GM23338 (cell line): ENCODE measurements at regions not wholly inside any gene's neighbourhood (a gene's known extent, or its start where the extent isn't known, plus 50 kb on each side); places are given as distances from the start of the nearest gene placed in this dataset.
"Not testable (repeated sequence)": the region's sequence is repeated elsewhere in the genome, so short reads cannot be mapped to it uniquely, and the experiment has no call there.

Experiments
- ATAC-seq: fragments of 200-7000 bp; cut with Tn5 transposase; 3 replicates; pipeline ENCODE4 v1.9.1; 2020
- DNase-seq: peaks from one replicate; pipeline ENCODE4 v3.0.0-alpha.2; 2015; ENCODE audit warnings: low spot score
- H2AFZ ChIP-seq: fragments of 200-600 bp; sonication (generic); 2 replicates; pipeline ENCODE4 v1.8.0; 2016; ENCODE audit warnings: antibody characterized with exemption, mild to moderate bottlenecking, moderate library complexity
- H3F3A ChIP-seq: fragments of 200-600 bp; sonication (generic); replicated peaks from 2 replicates; pipeline ENCODE4 v1.8.0; 2017; ENCODE audit warnings: antibody characterized with exemption, mixed run types, low read depth
- H3K27ac ChIP-seq: fragments of 200-600 bp; sonication (generic); 2 replicates; pipeline ENCODE4 v1.6.1; 2016; ENCODE audit warnings: low read depth
- H3K27me3 ChIP-seq: fragments of 200-600 bp; sonication (generic); 2 replicates; pipeline ENCODE4 v1.8.0; 2016; ENCODE audit warnings: mild to moderate bottlenecking, mixed run types, moderate library complexity; ENCODE audit not compliant: insufficient read depth
- H3K36me3 ChIP-seq: fragments of 200-600 bp; sonication (generic); 2 replicates; pipeline ENCODE4 v1.8.0; 2016; ENCODE audit warnings: mild to moderate bottlenecking; ENCODE audit not compliant: insufficient read depth
- H3K4me1 ChIP-seq: fragments of 200-600 bp; sonication (generic); 2 replicates; pipeline ENCODE4 v1.8.0; 2016; ENCODE audit warnings: mild to moderate bottlenecking, moderate library complexity; ENCODE audit not compliant: insufficient read depth
- H3K4me2 ChIP-seq: fragments of 200-600 bp; sonication (generic); 2 replicates; pipeline ENCODE4 v1.7.1; 2017; ENCODE audit warnings: mixed run types
- H3K4me3 ChIP-seq: fragments of 200-600 bp; sonication (generic); 2 replicates; pipeline ENCODE4 v1.6.1; 2016; ENCODE audit warnings: mixed run types
- H3K79me2 ChIP-seq: fragments of 200-600 bp; sonication (generic); replicated peaks from 2 replicates; pipeline ENCODE4 v1.8.0; 2017; ENCODE audit warnings: mild to moderate bottlenecking; ENCODE audit not compliant: insufficient read depth
- H3K9me2 ChIP-seq: fragments of 200-600 bp; sonication (generic); 2 replicates; pipeline ENCODE4 v1.8.0; 2017; ENCODE audit not compliant: insufficient read depth
- H4K20me1 ChIP-seq: fragments of 200-600 bp; sonication (generic); replicated peaks from 2 replicates; pipeline ENCODE4 v1.8.0; 2017; ENCODE audit warnings: mild to moderate bottlenecking; ENCODE audit not compliant: insufficient read depth
- H3K27ac Mint-ChIP-seq: 2 replicates; pipeline ENCODE4 v1.8.0; 2020; ENCODE audit warnings: inconsistent platforms, mild to moderate bottlenecking, moderate library complexity, mixed read lengths
- H3K27me3 Mint-ChIP-seq: 3 replicates; pipeline ENCODE4 v1.8.0; 2022; ENCODE audit warnings: low read depth, mild to moderate bottlenecking, moderate library complexity, mixed read lengths, inconsistent platforms; ENCODE audit not compliant: insufficient read depth, poor library complexity
- H3K36me3 Mint-ChIP-seq: 3 replicates; pipeline ENCODE4 v1.8.0; 2021; ENCODE audit warnings: low read depth, mild to moderate bottlenecking, inconsistent platforms, moderate library complexity, mixed read lengths
- H3K4me1 Mint-ChIP-seq: 3 replicates; pipeline ENCODE4 v1.8.0; 2020; ENCODE audit warnings: mild to moderate bottlenecking, inconsistent platforms, mixed read lengths
- H3K4me3 Mint-ChIP-seq: 3 replicates; pipeline ENCODE4 v1.8.0; 2021; ENCODE audit warnings: moderate library complexity, mild to moderate bottlenecking, inconsistent platforms, mixed read lengths
- H3K9me3 Mint-ChIP-seq: 3 replicates; pipeline ENCODE4 v1.8.0; 2020; ENCODE audit warnings: moderate library complexity, mild to moderate bottlenecking, inconsistent platforms, mixed read lengths
- CREB1 ChIP-seq: fragments of 250-450 bp; sonication (Bioruptor Pico); IDR thresholded peaks from 2 replicates; pipeline ENCODE4 v1.5.0; 2020; ENCODE audit warnings: low read depth, mild to moderate bottlenecking, moderate library complexity
- CTCF ChIP-seq, 2 experiments: fragments of 200-600 bp in 1 of 2; sonication (generic) in 1 of 2; conservative IDR thresholded peaks; 2 replicates each; pipeline versions ENCODE4 v1.5.1 to v1.6.1; 2016 to 2017; ENCODE audit warnings: antibody characterized with exemption in 2 of 2, low read depth in 2 of 2, mild to moderate bottlenecking in 2 of 2, moderate library complexity in 1 of 2
- ETS1 ChIP-seq: IDR thresholded peaks from 2 replicates; pipeline ENCODE4 v1.6.1; 2016; ENCODE audit warnings: antibody characterized with exemption
- EZH2 ChIP-seq: fragments of 200-600 bp; sonication (generic); IDR thresholded peaks from one replicate; pipeline ENCODE4 v1.8.0; 2017; ENCODE audit warnings: antibody characterized with exemption, mild to moderate bottlenecking, low read depth; ENCODE audit not compliant: unreplicated experiment
- JUNB ChIP-seq: IDR thresholded peaks from one replicate; pipeline ENCODE4 v1.6.1; 2016; ENCODE audit warnings: antibody characterized with exemption; ENCODE audit not compliant: unreplicated experiment
- NANOG ChIP-seq: IDR thresholded peaks from 2 replicates; pipeline ENCODE4 v1.6.1; 2016; ENCODE audit warnings: antibody characterized with exemption, borderline replicate concordance
- ZNF462 ChIP-seq: fragments of 250-450 bp; sonication (Bioruptor Pico); IDR thresholded peaks from 2 replicates; pipeline ENCODE4 v1.5.0; 2020; ENCODE audit warnings: mild to moderate bottlenecking, moderate library complexity

- TF ChIP-seq ZNF462 (no peak), NANOG (no peak), EZH2 (no peak)
These were observed 451.4 kb upstream of the PDE3A start (continued) for GRCh38 chr12:19916974-19917373.

- H3K9me3 Mint-ChIP-seq, ATAC-seq, H3K27me3 Mint-ChIP-seq, H3K4me3 ChIP-seq, DNase-seq, H3K27me3 ChIP-seq, H3K9me2 ChIP-seq, H3K4me2 ChIP-seq, H3K36me3 Mint-ChIP-seq, H3K36me3 ChIP-seq, H2AFZ ChIP-seq, H3K27ac Mint-ChIP-seq, H3K79me2 ChIP-seq, H3F3A ChIP-seq, H3K4me1 Mint-ChIP-seq, H4K20me1 ChIP-seq, H3K4me3 Mint-ChIP-seq, H3K27ac ChIP-seq: not testable (repeated sequence)
- 0 out of 2 replicates have a peak, but pooled peaks cover 10% of the 10 kb centered on the region for H3K4me1 ChIP-seq
These were observed 446.6 kb upstream of the PDE3A start for GRCh38 chr12:19921716-19922115.

GRCh38 chr12:19922717-19923116, 445.6 kb upstream of the PDE3A start:
- Mint-ChIP-seq H3K36me3 (no peaks in the 10 kb centered on the region), H3K9me3 (no peaks in the 10 kb centered on the region; the same call in 2 of the 3 replicates)
- TF ChIP-seq JUNB (no peak), CTCF (conservative IDR thresholded peaks at IDR 0.05; ENCODE audit: low read depth in 2 of 2) (no peak), CREB1 (no peak), ETS1 (no peak), NANOG (no peak)

More at GRCh38 chr12:19922717-19923116, 445.6 kb upstream of the PDE3A start:
- Mint-ChIP-seq H3K27ac (no peak overlapping the region), H3K4me1 (no peaks in the 10 kb centered on the region), H3K27me3 (peaks cover 2% of the 10 kb centered on the region), H3K4me3 (no peak overlapping the region)
- no peaks in the 10 kb centered on the region for H3K36me3 ChIP-seq
- ATAC-seq (no peak), DNase-seq (no peak)
- no peaks in the 10 kb centered on the region for H4K20me1 ChIP-seq
- no peaks in the 10 kb centered on the region for H3F3A ChIP-seq
- no peak overlapping the region for H2AFZ ChIP-seq
- H3K27me3 ChIP-seq, result no peaks in the 10 kb centered on the region
- H3K9me2 ChIP-seq, result no peaks in the 10 kb centered on the region
- 0 out of 2 replicates have a peak, but pooled peaks cover 8% of the 10 kb centered on the region for H3K4me1 ChIP-seq
- H3K4me3 ChIP-seq, result no peak overlapping the region
- no peak overlapping the region for H3K4me2 ChIP-seq
- no peaks in the 10 kb centered on the region for H3K79me2 ChIP-seq
- no peak overlapping the region for H3K27ac ChIP-seq
